Kidney capillary endothelial cell (primary cell): ENCODE measurements at regions not wholly inside any gene's neighbourhood (a gene's known extent, or its start where the extent isn't known, plus 50 kb on each side); places are given as distances from the start of the nearest gene placed in this dataset.
"Not testable (repeated sequence)": the region's sequence is repeated elsewhere in the genome, so short reads cannot be mapped to it uniquely, and the experiment has no call there.

Source experiments
- DNase-seq: peaks from one replicate; pipeline ENCODE4 v3.0.0-alpha.2; 2018; ENCODE audit warnings: low spot score

- DNase-seq = no peak
Observed at GRCh38 chrX:9383655-9384054, 81.2 kb upstream of the TBL1X start.

- no peak for DNase-seq
Observed at GRCh38 chrX:9388450-9388849, 76.4 kb upstream of the TBL1X start.

DNA sequence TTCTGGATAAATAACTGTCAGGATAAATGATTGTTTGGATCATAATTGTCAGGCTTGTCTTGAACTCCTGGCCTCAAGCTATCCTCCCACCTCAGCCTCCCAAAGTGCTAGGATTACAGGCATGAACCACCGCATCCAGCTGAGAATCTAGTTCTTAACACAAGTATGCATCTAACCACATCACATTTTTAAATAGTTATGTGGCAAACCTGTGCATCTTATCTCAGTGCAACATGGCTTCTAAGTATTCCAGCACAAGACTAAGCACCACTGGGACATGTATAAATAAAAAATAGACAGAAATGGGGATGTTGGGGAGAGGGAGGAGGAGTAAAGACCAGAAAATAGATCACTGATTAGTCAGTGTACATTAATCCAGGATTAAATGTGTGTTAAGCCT lies 74.7 kb upstream of the TBL1X start:
- no peak for DNase-seq

- no peak for DNase-seq
Observed at GRCh38 chrX:9390693-9391368, 74.0 kb upstream of the TBL1X start.

DNA sequence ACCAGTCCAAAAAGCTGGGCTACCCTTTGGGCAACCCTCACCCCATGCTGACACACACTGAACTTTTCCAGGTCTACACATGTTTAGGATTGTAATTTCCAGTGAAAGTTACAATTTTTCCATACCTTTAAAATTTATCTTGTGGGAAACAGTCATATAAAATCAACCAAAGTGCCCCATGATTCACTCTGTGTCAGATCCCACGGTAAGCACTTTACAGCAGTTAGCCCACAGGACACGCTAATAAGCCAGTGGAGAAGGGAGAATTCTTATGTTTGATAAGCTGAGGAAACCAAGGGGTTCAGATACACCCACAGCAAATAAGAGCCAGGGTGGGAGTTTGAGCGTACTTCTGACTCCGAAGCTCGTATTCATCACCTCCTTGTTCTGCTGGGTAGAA lies 72.4 kb upstream of the TBL1X start:
- DNase-seq = no peak

DNA sequence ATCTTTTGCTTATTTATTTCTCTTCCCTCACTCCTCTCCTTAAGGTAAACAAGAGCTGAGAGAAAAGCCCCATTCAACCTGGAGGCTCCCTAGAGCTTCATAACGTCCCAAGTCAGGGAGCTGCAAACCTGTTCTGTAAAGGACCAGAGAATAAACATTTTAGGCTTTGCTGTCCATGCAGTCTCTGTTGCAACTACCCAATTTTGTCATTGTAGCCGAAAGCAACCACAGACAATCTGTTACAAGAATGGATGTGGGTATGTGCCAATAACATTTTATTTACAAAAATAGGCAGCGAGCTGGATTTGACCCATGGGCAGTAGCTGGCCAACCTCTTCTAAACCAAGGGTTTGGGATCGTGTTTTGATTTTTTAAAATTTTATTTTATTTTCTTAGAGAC lies 71.3 kb upstream of the TBL1X start:
- no peak for DNase-seq

DNA sequence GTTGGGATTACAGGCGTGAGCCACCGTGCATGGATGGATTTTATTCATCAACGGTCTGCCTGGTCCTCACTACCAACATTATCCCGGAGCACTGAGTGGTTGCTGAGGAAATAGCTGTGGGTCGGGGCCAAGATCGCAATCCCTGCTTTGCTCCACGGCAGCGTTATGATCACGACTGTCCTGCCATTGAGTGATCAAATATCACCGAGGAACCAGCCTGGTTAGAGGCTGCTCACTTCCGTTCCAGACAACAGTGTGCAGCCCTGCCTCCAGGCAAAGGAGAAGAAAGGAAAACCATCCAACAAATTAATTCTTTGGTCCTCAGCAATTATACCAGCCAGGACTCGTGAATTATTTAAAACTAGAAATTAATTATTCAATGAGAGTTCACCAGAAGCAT lies 70.6 kb upstream of the TBL1X start:
- DNase-seq = no peak

DNA sequence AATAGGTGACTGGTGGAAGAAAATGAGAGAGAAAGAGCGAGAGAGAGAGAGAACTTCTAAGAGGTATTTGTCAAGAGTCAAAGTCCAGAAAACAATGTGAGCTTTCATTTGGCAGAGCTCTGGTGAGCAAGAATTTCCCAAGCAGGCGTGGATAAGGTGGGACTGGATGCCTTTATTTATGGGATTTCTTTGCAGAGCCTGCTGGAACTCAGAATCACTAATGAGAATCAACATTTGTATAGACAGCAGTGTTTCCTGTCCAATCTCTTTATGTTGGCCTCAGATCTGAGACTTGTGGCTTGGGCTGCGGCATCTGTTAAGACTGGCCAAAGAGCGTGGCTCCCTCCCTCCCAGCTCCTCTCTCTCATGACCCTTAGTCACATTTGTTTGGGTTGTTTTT lies 67.9 kb upstream of the TBL1X start:
- no peak for DNase-seq

- DNase-seq = no peak
Observed at GRCh38 chrX:9401051-9401450, 63.8 kb upstream of the TBL1X start.

- no peak for DNase-seq
Observed at GRCh38 chrX:9403374-9403773, 61.5 kb upstream of the TBL1X start.

- DNase-seq = peak; percentile 10
Observed at GRCh38 chrX:9405635-9406034, 59.2 kb upstream of the TBL1X start.

DNA sequence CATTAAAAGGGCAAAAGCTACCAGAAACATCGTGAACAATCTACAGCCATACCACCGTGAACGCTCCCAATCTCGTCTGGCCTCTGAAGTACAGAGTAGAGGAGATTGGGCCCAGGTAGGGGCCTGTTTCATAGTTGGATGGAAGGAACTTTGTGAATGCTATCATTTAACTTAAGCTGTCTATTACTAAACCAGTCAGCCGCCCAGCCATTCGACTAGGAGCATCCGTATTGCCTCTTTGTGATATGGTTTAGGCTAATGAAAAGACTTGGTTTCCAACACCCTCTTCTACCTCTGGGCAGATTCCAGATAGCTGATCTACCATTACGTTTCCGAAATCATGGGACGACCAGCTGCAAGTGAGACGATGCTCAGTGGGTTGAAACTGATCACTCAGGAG lies 54.0 kb upstream of the TBL1X start:
- not testable (repeated sequence) for DNase-seq

GRCh38 chrX:9411682-9412081 lies 53.2 kb upstream of the TBL1X start:
- DNase-seq = not testable (repeated sequence)

DNA sequence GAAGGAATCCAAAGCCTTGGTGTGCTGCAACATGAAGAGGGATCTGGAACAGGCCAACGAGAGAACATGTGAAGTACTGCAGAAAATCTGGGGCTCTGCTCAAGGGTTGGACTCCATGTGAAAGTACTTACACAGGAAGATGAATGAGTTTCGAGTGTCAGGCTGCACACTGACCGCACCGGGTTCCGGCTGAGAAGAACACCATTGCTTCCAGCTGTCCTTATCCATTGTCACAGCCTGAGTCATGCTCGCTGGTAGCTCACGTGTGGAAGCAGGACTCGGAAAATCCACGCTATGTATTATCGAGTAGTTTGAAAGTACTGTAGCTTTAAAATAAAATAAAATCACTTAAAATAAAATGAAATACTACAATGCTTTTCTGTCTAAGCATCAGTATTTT lies 50.4 kb upstream of the TBL1X start:
- no peak for DNase-seq
